Right lobe of liver (tissue), 4 donors: ENCODE measurements at regions not wholly inside any gene's neighbourhood (a gene's known extent, or its start where the extent isn't known, plus 50 kb on each side); places are given as distances from the start of the nearest gene placed in this dataset.

ENCODE experiments used
- POLR2A ChIP-seq: fragments of 450-650 bp; IDR thresholded peaks from one replicate; pipeline ENCODE4 v1.6.1; 2017; ENCODE audit warnings: antibody characterized with exemption, mild to moderate bottlenecking
- TF ChIP-seq, protein P1 (sequence below), 4 donors: fragments of 200-600 bp in 3 of 4; fragments of 450-650 bp in 1 of 4; IDR thresholded peaks; one replicate each; pipeline versions ENCODE4 v1.5.1 to v1.8.0; 2016 to 2022; ENCODE audit warnings: antibody characterized with exemption in 4 of 4, mild to moderate bottlenecking in 2 of 4
- donor health status: DM: no; HTN: no; CAD: no.
- donor health status: DM: no; HTN: no; CAD: no.
- donor health status: DM: no; HTN: yes; CAD: no.

DNA sequence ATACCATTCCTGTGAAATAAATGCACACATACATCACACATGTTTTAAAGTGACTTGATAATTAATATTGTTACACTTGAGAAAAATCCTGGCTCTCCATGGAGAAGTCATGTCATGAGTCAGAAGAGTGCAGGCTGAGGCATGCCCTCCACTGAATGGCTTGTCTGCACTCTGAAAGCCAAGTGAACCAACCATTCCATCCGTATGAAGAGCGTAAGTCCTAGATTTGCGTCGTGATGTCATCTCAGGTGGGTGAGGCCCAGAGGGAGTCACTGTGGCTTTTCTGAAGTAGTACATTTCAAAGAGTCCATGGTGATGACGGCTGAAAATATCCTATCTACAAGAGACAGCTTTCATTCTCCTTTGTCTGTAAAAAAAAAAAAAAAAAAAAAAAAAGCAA lies 83.5 kb upstream of the IRX5 start:
- TF ChIP-seq, protein P1, sequence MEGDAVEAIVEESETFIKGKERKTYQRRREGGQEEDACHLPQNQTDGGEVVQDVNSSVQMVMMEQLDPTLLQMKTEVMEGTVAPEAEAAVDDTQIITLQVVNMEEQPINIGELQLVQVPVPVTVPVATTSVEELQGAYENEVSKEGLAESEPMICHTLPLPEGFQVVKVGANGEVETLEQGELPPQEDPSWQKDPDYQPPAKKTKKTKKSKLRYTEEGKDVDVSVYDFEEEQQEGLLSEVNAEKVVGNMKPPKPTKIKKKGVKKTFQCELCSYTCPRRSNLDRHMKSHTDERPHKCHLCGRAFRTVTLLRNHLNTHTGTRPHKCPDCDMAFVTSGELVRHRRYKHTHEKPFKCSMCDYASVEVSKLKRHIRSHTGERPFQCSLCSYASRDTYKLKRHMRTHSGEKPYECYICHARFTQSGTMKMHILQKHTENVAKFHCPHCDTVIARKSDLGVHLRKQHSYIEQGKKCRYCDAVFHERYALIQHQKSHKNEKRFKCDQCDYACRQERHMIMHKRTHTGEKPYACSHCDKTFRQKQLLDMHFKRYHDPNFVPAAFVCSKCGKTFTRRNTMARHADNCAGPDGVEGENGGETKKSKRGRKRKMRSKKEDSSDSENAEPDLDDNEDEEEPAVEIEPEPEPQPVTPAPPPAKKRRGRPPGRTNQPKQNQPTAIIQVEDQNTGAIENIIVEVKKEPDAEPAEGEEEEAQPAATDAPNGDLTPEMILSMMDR (IDR thresholded peaks at IDR 0.05) = no peak
- TF ChIP-seq POLR2A = no peak
